ENCODE measurements at regions not wholly inside any gene's neighbourhood (a gene's known extent, or its start where the extent isn't known, plus 50 kb on each side); places are given as distances from the start of the nearest gene placed in this dataset.

GRCh38 chr14:86665975-86666374 is 1136.0 kb downstream of the FLRT2 start:
- H3K4me2 ChIP-seq (ENCODE audit: insufficient read depth, low read length) = no peak overlapping the region
- FAIRE-seq (no peak), DNase-seq (ENCODE audit: low read depth, low spot score) (no peak)
- H4K20me1 ChIP-seq (replicated peaks; ENCODE audit: control insufficient read depth, extremely low read depth, insufficient read depth, low read length) = no peaks in the 10 kb centered on the region
- H3K27me3 ChIP-seq (ENCODE audit: control insufficient read depth in 2 of 2, insufficient read depth in 2 of 2, low read length in 2 of 2) = no peaks in the 10 kb centered on the region
- H3K9me1 ChIP-seq (replicated peaks; ENCODE audit: control insufficient read depth, extremely low read depth, insufficient read depth, low read length) = no peaks in the 10 kb centered on the region
- no peak for TF ChIP-seq FOS (IDR thresholded peaks at IDR 0.05; ENCODE audit: borderline replicate concordance, insufficient read depth, low read length)
- no peak for TF ChIP-seq POLR2A (IDR thresholded peaks at IDR 0.05; ENCODE audit: low read depth, low read length)
- TF ChIP-seq CTCF (IDR thresholded peaks at IDR 0.05; ENCODE audit: extremely low read depth in 1 of 2, insufficient read depth in 1 of 2, low read depth in 1 of 2, low read length in 2 of 2) = no peak
- TF ChIP-seq JUN (IDR thresholded peaks at IDR 0.05; ENCODE audit: borderline replicate concordance, insufficient read depth, insufficient read length, low read depth) = no peak
- TF ChIP-seq, protein P1, sequence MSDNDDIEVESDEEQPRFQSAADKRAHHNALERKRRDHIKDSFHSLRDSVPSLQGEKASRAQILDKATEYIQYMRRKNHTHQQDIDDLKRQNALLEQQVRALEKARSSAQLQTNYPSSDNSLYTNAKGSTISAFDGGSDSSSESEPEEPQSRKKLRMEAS (IDR thresholded peaks at IDR 0.05; ENCODE audit: insufficient read depth, insufficient read length) = no peak
- TF ChIP-seq MYC (IDR thresholded peaks at IDR 0.05; ENCODE audit: low read depth, low read length) = no peak
- no peak for TF ChIP-seq EZH2 (IDR thresholded peaks at IDR 0.05; ENCODE audit: borderline replicate concordance, low read depth, low read length, severe bottlenecking)
- no peak for TF ChIP-seq GATA2 (IDR thresholded peaks at IDR 0.05; ENCODE audit: insufficient read depth, insufficient read length, low read depth, low read length)
- no peak for TF ChIP-seq POLR2AphosphoS5 (IDR thresholded peaks at IDR 0.05; ENCODE audit: insufficient read depth, low read depth, low read length)
- no peaks in the 10 kb centered on the region for H3K79me2 ChIP-seq (ENCODE audit: control insufficient read depth, insufficient read depth, low read length)
- H2AFZ ChIP-seq (ENCODE audit: low read depth, low read length) = no peak overlapping the region
- intact Hi-C loops (cut with micrococcal nuclease) = no loop called here
- no peak overlapping the region for H3K9ac ChIP-seq (replicated peaks; ENCODE audit: extremely low read depth, insufficient read depth, low read length)
- H3K36me3 ChIP-seq (ENCODE audit: control insufficient read depth in 2 of 2, extremely low read depth in 1 of 2, insufficient read depth in 2 of 2, low read length in 2 of 2) = no peaks in the 10 kb centered on the region
- ChIA-PET CTCF (no interaction called here), POLR2A (no interaction called here)
- no TSS peak for BruUV-seq (replicated peaks)
- H3K9me3 ChIP-seq (replicated peaks; ENCODE audit: control insufficient read depth, insufficient read depth, low read length) = peaks cover 4% of the 10 kb centered on the region
- no peaks in the 10 kb centered on the region for H3K4me1 ChIP-seq (ENCODE audit: control insufficient read depth, extremely low read depth, insufficient read depth, low read length)
- H3K27ac ChIP-seq (ENCODE audit: insufficient read depth, low read depth, low read length) = no peak overlapping the region
- no peak overlapping the region for H3K4me3 ChIP-seq (replicated peaks in 1 of 3; ENCODE audit: insufficient read depth in 1 of 3, low read depth in 1 of 3, low read length in 3 of 3)
- dilution Hi-C loops (cut with MboI; ENCODE audit: extremely low pct_ligation_motif_present, low sequenced_read_pairs) = no loop called here
